Activated T-cell treated with anti-CD3 and anti-CD28 coated beads, Interleukin-2, amount 50 U/mL, for 1 hour (primary cell): ENCODE measurements at regions not wholly inside any gene's neighbourhood (a gene's known extent, or its start where the extent isn't known, plus 50 kb on each side); places are given as distances from the start of the nearest gene placed in this dataset.
"Not testable (repeated sequence)": the region's sequence is repeated elsewhere in the genome, so short reads cannot be mapped to it uniquely, and the experiment has no call there.

ENCODE experiments used
- DNase-seq: peaks from one replicate; pipeline ENCODE4 v3.0.0-alpha.2; 2020

DNA sequence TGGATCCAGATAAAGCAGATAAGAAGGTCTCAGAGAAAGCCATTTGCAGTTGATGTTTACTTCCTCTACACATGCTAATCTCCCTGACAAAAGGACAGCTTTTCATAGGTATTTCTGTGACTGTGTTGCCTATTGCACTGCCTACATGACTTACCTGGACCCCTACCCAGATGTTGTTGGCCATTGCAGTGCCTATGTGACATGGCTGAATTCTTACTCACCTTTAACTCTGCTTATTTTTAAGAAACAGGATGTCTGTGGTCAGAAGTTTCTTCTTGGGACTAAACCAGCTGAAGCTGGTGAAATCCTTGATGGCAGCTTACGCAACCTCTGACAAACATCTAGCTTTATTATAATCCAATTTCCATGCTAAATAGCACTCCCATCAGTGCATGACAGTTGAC lies 50.7 kb downstream of the PPIAL4D start:
- not testable (repeated sequence) for DNase-seq

DNA sequence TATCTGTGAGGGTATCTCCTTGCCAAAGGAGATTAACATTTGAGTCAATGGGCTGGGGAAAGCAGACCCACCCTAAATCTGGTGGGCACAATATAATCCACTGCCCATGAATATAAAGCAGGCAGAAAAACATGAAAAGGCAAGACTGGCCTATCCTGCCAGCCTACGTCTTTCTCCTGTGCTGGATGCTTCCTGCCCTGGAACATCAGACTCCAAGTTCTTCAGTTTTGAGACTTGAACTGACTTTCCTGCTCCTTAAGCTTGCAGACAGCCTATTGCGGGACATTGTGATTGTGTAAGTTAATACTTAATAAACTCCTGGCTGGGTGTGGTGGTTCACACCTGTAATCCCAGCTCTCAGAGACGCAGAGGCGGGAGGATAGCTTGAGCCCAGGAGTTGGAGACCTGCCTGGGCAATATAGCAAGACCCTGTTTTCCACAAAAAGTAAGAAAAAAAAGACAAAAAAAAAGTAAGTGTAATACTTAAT lies 52.4 kb downstream of the PPIAL4D start:
- not testable (repeated sequence) for DNase-seq

DNA sequence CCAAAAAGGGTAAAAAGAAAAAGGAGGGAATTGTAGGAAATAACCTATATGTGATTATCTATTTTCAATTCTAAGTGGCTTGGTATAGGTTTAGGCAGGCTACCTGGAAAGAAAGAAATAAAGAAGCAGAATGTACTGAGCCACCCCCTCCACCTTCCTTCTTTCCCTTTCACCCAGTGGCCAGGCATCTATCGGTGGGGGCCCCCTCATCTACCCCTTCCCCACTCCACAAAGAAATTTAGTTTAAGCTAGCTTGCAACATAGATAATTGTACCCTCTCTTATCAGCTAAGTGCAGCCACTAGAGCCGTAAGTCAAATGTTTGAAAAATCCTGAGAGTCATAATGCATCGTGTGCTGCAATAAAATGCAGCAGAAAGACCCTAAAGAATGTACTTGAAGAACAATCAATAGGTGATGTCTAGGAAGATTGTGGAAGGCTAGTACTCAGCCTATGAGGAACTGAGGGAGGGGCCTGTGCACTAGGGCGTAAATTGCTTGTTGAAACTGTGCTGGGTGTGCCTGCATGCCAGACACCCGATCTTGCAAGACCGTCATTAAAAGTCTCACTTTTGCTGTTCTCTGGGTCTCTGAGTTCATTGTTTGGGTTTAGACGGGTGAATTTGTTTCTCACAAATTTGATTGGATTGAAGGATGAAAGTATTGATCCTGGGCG lies 53.0 kb downstream of the PPIAL4D start:
- DNase-seq = not testable (repeated sequence)

DNA sequence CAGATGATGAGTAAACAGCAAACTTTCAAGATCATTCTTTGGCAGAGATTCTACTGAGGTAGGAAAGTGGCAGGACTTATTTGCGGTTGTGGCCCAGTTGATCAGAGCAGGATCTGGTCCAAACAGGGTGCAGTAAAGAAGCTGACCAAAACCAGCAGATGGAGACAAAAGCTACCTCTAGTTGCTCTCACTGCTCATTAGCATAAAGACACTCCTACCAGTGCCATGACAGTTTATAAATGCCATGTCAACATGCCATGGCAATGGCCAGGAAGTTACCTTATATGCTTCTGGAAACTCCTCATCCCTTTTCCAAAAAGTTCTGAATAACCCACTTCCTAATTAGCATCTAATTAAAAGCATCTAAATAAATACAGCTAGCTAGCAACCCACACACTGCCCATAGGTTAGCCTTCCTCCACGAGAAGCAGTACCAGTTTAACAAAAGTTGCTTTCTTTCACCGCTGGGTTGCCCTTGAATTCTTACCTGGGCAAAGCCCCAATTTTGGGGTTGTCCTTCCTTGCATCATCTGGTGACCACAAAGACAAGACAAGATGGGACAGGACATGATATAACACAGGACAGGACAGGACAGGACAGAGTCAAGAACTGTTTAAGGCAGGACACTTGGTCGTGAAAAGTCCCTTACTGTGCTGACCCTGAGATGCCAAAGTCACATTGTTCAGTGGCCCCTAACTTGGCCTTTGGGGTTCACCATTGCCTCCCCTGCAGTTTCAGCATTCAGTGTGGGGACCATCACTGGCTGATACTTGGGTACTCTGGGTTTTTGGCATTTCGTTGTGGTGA lies 59.2 kb downstream of the PPIAL4D start:
- DNase-seq = not testable (repeated sequence)

DNA sequence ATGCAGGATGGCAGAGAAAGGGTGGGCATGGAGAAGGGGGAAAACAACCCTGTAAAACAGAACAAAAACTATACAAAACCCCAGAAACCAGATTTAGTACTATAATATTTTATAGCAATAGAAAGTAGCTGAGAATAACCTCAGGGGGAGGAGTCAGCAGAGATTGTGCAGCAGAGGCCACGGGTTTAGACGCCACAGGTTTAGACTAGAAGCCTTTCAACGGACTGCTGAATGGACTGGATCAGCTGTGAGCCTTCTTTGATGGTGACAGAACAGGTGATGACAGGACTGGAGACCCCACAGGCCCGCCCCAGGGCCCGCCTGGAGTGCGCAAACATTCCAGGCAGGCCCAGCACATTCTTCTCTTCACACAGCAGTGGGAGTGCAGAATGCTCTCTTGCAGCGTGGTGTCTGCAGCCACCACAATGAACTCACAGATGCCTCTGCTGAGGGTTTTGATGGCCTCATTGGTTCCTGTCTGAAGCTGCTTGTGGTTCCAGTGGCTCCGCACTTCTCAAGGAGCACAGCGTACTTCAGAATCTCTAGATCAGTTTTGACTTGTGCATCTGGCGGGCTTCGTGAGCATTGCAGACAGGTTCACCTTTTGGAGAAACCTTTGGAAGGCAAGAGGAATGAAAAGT lies 65.6 kb downstream of the PPIAL4D start:
- DNase-seq = peak; percentile 41

DNA sequence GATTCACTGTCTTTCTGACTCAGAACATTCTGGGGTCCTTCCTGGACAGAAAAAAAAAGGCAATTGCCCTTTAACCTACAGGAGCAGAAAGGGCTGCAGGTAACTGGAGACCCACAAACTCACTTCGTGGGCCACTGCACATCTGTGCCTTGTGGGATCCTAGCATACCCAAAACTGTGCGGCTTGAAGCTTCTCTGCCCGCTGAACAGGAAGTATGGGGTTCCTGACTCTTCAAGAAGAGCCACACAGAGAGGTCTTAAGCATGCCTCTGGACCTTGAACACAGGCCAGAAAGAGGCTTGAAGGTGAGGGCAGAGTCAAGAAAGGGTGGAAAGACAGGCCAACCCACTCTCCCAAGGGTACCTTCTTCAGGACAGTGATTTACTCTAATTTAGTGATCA lies 67.6 kb downstream of the PPIAL4D start:
- not testable (repeated sequence) for DNase-seq

DNA sequence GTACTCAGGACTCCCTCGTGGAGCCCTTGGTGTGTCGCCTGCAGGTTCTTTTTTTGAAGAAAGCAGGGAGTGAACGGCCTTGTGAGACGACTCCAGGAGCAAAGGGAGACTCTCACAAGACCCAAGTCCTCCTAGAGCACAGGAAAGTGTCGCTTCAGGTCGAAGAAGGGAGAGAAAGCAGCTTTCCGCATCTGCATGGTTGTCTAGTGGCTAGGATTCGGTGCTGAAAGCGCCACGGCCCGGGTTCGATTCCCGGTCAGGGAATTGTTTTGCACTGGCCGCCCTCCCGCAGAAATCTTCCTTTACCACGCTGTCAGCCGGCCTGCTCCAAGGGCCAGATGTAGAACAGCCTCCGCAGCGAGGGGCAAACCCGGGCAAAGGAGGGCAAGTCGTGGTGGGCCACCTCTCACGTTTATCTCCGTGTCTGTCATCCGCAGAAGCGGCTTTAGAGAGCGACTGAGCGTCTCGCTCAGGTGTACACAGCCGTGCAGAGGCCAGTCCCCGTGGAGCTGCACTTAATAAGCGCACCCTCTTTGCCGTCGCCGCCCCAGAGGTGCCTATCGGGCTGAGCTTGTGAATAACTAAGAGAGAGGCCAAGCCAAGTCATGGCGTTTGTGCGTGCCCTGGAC lies 72.6 kb downstream of the FAM72D start:
- DNase-seq = not testable (repeated sequence)

DNA sequence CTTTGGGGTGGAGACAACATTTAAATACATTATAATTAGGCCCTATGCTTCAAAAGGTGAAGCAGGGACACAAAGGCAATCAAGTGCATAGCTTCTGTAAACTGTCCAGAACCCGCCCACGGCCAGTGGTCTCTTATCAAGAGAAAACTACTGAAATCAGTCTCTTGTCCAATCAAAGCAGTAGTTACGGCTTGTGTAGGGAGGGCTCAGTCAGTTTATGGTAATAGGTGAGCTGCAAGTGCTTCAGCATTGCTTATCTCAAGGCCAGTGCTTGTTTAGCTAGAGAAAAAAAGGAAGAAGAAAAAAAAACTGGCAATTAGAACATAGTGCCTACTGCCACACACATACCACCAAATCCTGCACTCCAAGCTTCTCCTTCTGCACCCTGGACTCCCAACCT lies 68.6 kb downstream of the FAM72D start:
- not testable (repeated sequence) for DNase-seq
